CD4-positive, alpha-beta T cell treated with Interleukin-17A for 4 hours (primary cell): ENCODE measurements at regions not wholly inside any gene's neighbourhood (a gene's known extent, or its start where the extent isn't known, plus 50 kb on each side); places are given as distances from the start of the nearest gene placed in this dataset.

Source experiments
- DNase-seq: peaks from one replicate; pipeline ENCODE4 v3.0.0-alpha.2; 2020; ENCODE audit warnings: mixed read lengths

DNA sequence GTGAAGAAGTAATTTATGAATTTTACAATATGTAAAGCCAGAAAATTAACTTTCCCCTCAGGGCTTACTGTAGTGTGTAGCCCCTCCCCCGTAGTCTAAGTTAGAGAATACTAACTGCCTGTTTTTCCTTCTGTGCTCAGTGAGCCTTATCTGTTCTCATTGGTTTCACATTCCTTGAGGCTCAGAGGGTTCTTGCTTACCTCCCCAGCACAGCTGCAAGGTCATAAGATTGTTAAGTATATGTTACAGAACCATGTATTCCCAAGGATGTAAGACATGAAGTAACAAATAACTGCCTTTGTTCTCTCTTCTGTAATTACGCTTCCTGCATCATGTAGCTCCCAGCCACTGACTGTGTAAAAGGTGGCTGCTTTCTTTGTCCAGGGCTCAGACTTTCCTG, 1351.1 kb downstream of the TMEM121 start:
- DNase-seq, result no peak

DNA sequence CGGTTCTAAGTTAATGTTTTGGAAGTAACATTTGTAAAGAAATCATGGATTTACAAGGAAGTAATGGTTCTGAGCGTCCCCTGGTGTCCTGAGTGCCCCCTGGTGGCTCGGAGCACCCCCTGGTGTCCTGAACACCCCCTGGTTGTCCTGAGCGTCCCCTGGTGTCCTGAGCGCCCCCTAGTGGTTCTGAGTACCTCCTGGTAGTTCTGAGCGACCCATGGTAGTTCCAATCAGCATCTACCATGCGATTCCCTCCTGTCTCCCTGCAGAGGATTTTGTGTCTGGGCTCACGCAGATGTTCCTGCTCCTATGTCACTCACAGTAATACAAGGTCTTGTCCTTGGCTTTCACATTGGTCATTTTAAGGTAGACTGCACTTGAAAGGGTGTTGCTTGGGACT, 1352.9 kb downstream of the TMEM121 start:
- DNase-seq, result peak; percentile 63

DNA sequence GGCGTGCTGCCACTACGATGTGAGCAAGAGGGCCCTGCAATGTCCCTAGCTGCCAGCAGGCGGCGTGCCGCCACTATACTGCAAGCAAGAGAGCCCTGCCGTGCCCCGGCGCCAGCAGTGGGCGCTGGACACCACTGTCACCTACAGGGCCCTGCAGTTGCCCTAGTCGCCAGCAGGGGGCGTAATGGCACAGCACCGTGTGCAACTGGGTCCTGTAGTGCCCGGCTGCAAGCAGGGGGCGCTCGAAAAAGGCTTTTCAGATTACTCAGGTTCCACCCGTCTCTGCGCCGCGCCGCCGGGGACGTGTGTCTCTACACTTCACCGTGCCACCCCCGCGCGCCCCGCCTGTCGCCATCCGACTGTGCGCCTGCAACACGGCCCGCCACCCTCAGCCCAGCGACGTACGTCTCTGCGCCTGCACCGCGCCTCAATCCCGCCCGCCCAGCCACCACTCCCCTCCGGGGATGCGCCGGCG, 1356.9 kb downstream of the TMEM121 start:
- peak; percentile 13 for DNase-seq
